HCT116 (cell line): ENCODE measurements at regions not wholly inside any gene's neighbourhood (a gene's known extent, or its start where the extent isn't known, plus 50 kb on each side); places are given as distances from the start of the nearest gene placed in this dataset.

Source experiments
- ATAC-seq: fragments of 200-7000 bp; cut with Tn5 transposase; 2 replicates; pipeline ENCODE4 v1.9.1; 2020; ENCODE audit warnings: mild to moderate bottlenecking, moderate library complexity
- BruUV-seq: library from RNA; stranded (reverse); fragments of 400-500 nt; replicated peaks from 2 replicates; lab custom pipeline; 2021; lab: Mats Ljungman, UMichigan
- CTCF ChIA-PET: fragments of 300-600 bp; sonication (Branson Sonifier 250); formaldehyde crosslinking; loops from one replicate; lab custom pipeline; 2021; ENCODE audit warnings: antibody characterized with exemption; lab: Charles Lee
- POLR2A ChIA-PET: fragments of 300-600, 350-600 bp; sonication (Branson Sonifier 250); formaldehyde crosslinking; loops from one replicate; lab custom pipeline; 2021; ENCODE audit warnings: antibody characterized with exemption; lab: Charles Lee
- RAD21 ChIA-PET, 2 experiments: fragments of 300-600 bp; sonication (Branson Sonifier 250); formaldehyde crosslinking; loops; one replicate each; lab custom pipeline; 2023; ENCODE audit warnings: low total read pairs in 2 of 2; ENCODE audit not compliant: uncharacterized antibody in 2 of 2, unreplicated experiment in 2 of 2, low non-redundant PET in 1 of 2; lab: Charles Lee
- DNase-seq: peaks from one replicate; pipeline ENCODE4 v3.0.0-alpha.2; 2010; ENCODE audit warnings: low read depth, low spot score
- H2AFZ ChIP-seq: fragments of 200-600 bp; shearing (Covaris generic), sonication (generic); 2 replicates; pipeline ENCODE4 v1.6.1; 2017; ENCODE audit warnings: low read depth, mixed run types, mixed read lengths, antibody characterized with exemption, low read length; ENCODE audit not compliant: poor library complexity, severe bottlenecking
- H3K27ac ChIP-seq: 2 replicates; pipeline ENCODE4 v1.5.1; 2012; ENCODE audit warnings: low read depth, low read length
- H3K27me3 ChIP-seq: fragments of 200-600 bp; sonication (generic); 2 replicates; pipeline ENCODE4 v1.6.1; 2016; ENCODE audit warnings: mixed run types, low read length, mixed read lengths; ENCODE audit not compliant: insufficient read depth
- H3K36me3 ChIP-seq, 2 experiments: fragments of 200-500 bp in 1 of 2; fragments of 200-600 bp in 1 of 2; sonication (Bioruptor generic) in 1 of 2; sonication (generic) in 1 of 2; 2 replicates each; pipeline versions ENCODE4 v1.5.1 to v1.6.1; 2014 to 2016; ENCODE audit warnings: low read length in 2 of 2, inconsistent platforms in 1 of 2, mixed read lengths in 1 of 2, mixed run types in 1 of 2; ENCODE audit not compliant: insufficient read depth in 2 of 2, control insufficient read depth in 1 of 2
- H3K4me1 ChIP-seq, 2 experiments: fragments of 200-600 bp in 1 of 2; sonication (generic) in 1 of 2; 2 replicates each; pipeline versions ENCODE4 v1.5.1 to v1.6.1; 2012 to 2017; ENCODE audit warnings: low read length in 2 of 2, inconsistent platforms in 1 of 2, mild to moderate bottlenecking in 1 of 2, mixed read lengths in 1 of 2, mixed run types in 1 of 2, moderate library complexity in 1 of 2; ENCODE audit not compliant: insufficient read depth in 2 of 2, control insufficient read depth in 1 of 2
- H3K4me2 ChIP-seq: fragments of 200-600 bp; sonication (generic); 2 replicates; pipeline ENCODE4 v1.6.1; 2017; ENCODE audit warnings: mixed run types, low read length, mixed read lengths
- H3K4me3 ChIP-seq, 2 experiments: fragments of 200-600 bp in 1 of 2; sonication (generic) in 1 of 2; replicated peaks in 1 of 2; 2 replicates each; pipeline ENCODE4 v1.5.1; 2011 to 2016; ENCODE audit warnings: low read length in 2 of 2, control low read depth in 1 of 2, low read depth in 1 of 2, mild to moderate bottlenecking in 1 of 2, mixed read lengths in 1 of 2, mixed run types in 1 of 2
- H3K79me2 ChIP-seq: fragments of 200-600 bp; sonication (generic); 2 replicates; pipeline ENCODE4 v1.6.1; 2017; ENCODE audit warnings: mild to moderate bottlenecking, mixed run types, low read length, moderate library complexity, mixed read lengths; ENCODE audit not compliant: insufficient read depth
- H3K9ac ChIP-seq: fragments of 200-600 bp; sonication (generic); 2 replicates; pipeline ENCODE4 v1.6.1; 2016; ENCODE audit warnings: low read length, mixed read lengths
- H3K9me2 ChIP-seq: fragments of 200-600 bp; sonication (generic), shearing (Covaris generic); 2 replicates; pipeline ENCODE4 v1.6.1; 2017; ENCODE audit warnings: mixed run types, mild to moderate bottlenecking, moderate library complexity; ENCODE audit not compliant: insufficient read depth
- H3K9me3 ChIP-seq, 2 experiments: fragments of 200-500 bp in 1 of 2; fragments of 200-600 bp in 1 of 2; sonication (Bioruptor generic) in 1 of 2; sonication (generic) in 1 of 2; 2 replicates each; pipeline ENCODE4 v1.6.1; 2014 to 2017; ENCODE audit warnings: low read length in 2 of 2, mixed read lengths in 2 of 2, inconsistent platforms in 1 of 2, low read depth in 1 of 2, mild to moderate bottlenecking in 1 of 2, mixed run types in 1 of 2, moderate library complexity in 1 of 2; ENCODE audit not compliant: control insufficient read depth in 1 of 2, insufficient read depth in 1 of 2
- H4K20me1 ChIP-seq: fragments of 200-600 bp; sonication (generic), shearing (Covaris generic); 2 replicates; pipeline ENCODE4 v1.6.1; 2017; ENCODE audit warnings: mixed run types, mild to moderate bottlenecking, moderate library complexity; ENCODE audit not compliant: insufficient read depth
- CBX3 ChIP-seq: IDR thresholded peaks from 2 replicates; pipeline ENCODE4 v1.6.1; 2012; ENCODE audit warnings: low read depth
- CEBPB ChIP-seq: IDR thresholded peaks from 2 replicates; pipeline ENCODE4 v1.6.1; 2012; ENCODE audit warnings: low read depth
- EGR1 ChIP-seq: IDR thresholded peaks from 2 replicates; pipeline ENCODE4 v1.6.1; 2012; ENCODE audit warnings: low read depth
- ELF1 ChIP-seq: IDR thresholded peaks from 2 replicates; pipeline ENCODE4 v1.6.1; 2012; ENCODE audit warnings: low read depth, borderline replicate concordance
- EZH2 ChIP-seq: fragments of 200-600 bp; sonication (generic); IDR thresholded peaks from 2 replicates; pipeline ENCODE4 v1.6.1; 2017; ENCODE audit warnings: antibody characterized with exemption, mixed run types
- POLR2A ChIP-seq: IDR thresholded peaks from 2 replicates; pipeline ENCODE4 v1.7.0; 2011; ENCODE audit warnings: borderline replicate concordance; ENCODE audit not compliant: insufficient read depth, insufficient read length; ENCODE audit errors: extremely low read depth
- POLR2AphosphoS5 ChIP-seq: IDR thresholded peaks from 2 replicates; pipeline ENCODE4 v1.6.1; 2011; ENCODE audit warnings: mild to moderate bottlenecking, low read depth, low read length, moderate library complexity
- RAD21 ChIP-seq: IDR thresholded peaks from 2 replicates; pipeline ENCODE4 v1.6.1; 2012; ENCODE audit warnings: low read depth, mild to moderate bottlenecking
- SIN3A ChIP-seq: IDR thresholded peaks from 2 replicates; pipeline ENCODE4 v1.6.1; 2012; ENCODE audit warnings: low read depth
- SP1 ChIP-seq: IDR thresholded peaks from 2 replicates; pipeline ENCODE4 v1.6.1; 2012; ENCODE audit warnings: low read depth
- SRF ChIP-seq: IDR thresholded peaks from 2 replicates; pipeline ENCODE4 v1.6.1; 2012; ENCODE audit warnings: low read depth
- TCF7L2 ChIP-seq: IDR thresholded peaks from 2 replicates; pipeline ENCODE4 v1.7.0; 2011; ENCODE audit warnings: borderline replicate concordance, inconsistent platforms; ENCODE audit not compliant: insufficient read depth, insufficient read length; ENCODE audit errors: extremely low read depth
- YY1 ChIP-seq: IDR thresholded peaks from 2 replicates; pipeline ENCODE4 v1.6.1; 2011; ENCODE audit warnings: low read length, low read depth, moderate library complexity, mild to moderate bottlenecking; ENCODE audit not compliant: insufficient replicate concordance; ENCODE audit errors: extremely low read depth
- ZFX ChIP-seq: fragments of 450-650 bp; IDR thresholded peaks from 2 replicates; pipeline ENCODE4 v1.6.1; 2017
- ZNF274 ChIP-seq: fragments of 200-500 bp; sonication (Bioruptor generic); IDR thresholded peaks from 2 replicates; pipeline ENCODE4 v1.6.1; 2014; ENCODE audit warnings: mild to moderate bottlenecking, low read depth, low read length, inconsistent platforms
- intact Hi-C: fragments of 100-400 bp; cut with micrococcal nuclease; formaldehyde crosslinking; loops from 2 replicates; pipeline ENCODE4 v1.10.0; 2022
- TF ChIP-seq, protein P1 (sequence below): IDR thresholded peaks from 2 replicates; pipeline ENCODE4 v1.6.1; 2012; ENCODE audit warnings: low read depth
- TF ChIP-seq, protein P2 (sequence below): IDR thresholded peaks from 2 replicates; pipeline ENCODE4 v1.6.1; 2011; ENCODE audit warnings: mild to moderate bottlenecking, low read length, moderate library complexity; ENCODE audit not compliant: insufficient replicate concordance; ENCODE audit errors: extremely low read depth
- TF ChIP-seq, protein P3 (sequence below), 3 experiments: fragments of 200-600 bp in 1 of 3; sonication (generic) in 1 of 3; IDR thresholded peaks in 2 of 3; conservative IDR thresholded peaks in 1 of 3; 2 replicates each; pipeline ENCODE4 v1.5.1; 2012 to 2017; ENCODE audit warnings: low read depth in 2 of 3, low read length in 2 of 3, antibody characterized with exemption in 1 of 3, borderline replicate concordance in 1 of 3, control low read depth in 1 of 3, mild to moderate bottlenecking in 1 of 3, mixed read lengths in 1 of 3, mixed run types in 1 of 3, moderate library complexity in 1 of 3; ENCODE audit not compliant: insufficient read depth in 1 of 3
- TF ChIP-seq, protein P4 (sequence below): IDR thresholded peaks from 2 replicates; pipeline ENCODE4 v1.6.1; 2012
- TF ChIP-seq, protein P5 (sequence below): IDR thresholded peaks from 2 replicates; pipeline ENCODE4 v1.6.1; 2012

DNA sequence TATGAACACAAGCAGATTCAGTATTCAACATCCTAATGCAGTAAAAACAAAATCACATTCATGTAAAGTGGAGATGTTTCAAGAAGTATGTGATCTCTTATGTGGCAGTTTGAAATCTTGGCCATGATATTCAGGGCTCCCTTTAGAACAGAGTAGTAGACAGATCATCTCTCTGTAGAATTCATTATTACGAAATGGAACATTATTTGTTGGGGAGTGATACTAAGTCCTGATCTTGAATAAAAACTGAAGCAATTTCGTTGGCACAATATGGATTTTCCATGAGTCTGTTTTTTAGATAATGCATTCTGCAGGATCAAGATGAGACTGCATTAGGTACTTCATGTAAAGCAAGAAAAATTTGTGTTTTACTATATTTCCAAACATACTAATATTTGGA, 264.4 kb upstream of the NRIP1 start:
- Histone ChIP-seq H3K27ac (no peak overlapping the region), H3K4me2 (no peak overlapping the region), H3K9ac (no peak overlapping the region), H3K36me3 (no peaks in the 10 kb centered on the region), H3K79me2 (no peaks in the 10 kb centered on the region), H3K9me2 (no peaks in the 10 kb centered on the region), H3K4me1 (no peaks in the 10 kb centered on the region), H2AFZ (no peak overlapping the region), H4K20me1 (no peaks in the 10 kb centered on the region), H3K9me3 (peaks cover 0 to 3% of the 10 kb centered on the region in 2 experiments; a peak in 1 of 4 replicates), H3K4me3 (no peak overlapping the region)
- ATAC-seq (no peak), DNase-seq (no peak)
- ChIA-PET POLR2A (no interaction called here), RAD21 (no interaction called here), CTCF (no interaction called here)
- intact Hi-C loops: no loop called here
- no TSS peak for BruUV-seq
- TF ChIP-seq, protein P1, sequence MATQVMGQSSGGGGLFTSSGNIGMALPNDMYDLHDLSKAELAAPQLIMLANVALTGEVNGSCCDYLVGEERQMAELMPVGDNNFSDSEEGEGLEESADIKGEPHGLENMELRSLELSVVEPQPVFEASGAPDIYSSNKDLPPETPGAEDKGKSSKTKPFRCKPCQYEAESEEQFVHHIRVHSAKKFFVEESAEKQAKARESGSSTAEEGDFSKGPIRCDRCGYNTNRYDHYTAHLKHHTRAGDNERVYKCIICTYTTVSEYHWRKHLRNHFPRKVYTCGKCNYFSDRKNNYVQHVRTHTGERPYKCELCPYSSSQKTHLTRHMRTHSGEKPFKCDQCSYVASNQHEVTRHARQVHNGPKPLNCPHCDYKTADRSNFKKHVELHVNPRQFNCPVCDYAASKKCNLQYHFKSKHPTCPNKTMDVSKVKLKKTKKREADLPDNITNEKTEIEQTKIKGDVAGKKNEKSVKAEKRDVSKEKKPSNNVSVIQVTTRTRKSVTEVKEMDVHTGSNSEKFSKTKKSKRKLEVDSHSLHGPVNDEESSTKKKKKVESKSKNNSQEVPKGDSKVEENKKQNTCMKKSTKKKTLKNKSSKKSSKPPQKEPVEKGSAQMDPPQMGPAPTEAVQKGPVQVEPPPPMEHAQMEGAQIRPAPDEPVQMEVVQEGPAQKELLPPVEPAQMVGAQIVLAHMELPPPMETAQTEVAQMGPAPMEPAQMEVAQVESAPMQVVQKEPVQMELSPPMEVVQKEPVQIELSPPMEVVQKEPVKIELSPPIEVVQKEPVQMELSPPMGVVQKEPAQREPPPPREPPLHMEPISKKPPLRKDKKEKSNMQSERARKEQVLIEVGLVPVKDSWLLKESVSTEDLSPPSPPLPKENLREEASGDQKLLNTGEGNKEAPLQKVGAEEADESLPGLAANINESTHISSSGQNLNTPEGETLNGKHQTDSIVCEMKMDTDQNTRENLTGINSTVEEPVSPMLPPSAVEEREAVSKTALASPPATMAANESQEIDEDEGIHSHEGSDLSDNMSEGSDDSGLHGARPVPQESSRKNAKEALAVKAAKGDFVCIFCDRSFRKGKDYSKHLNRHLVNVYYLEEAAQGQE: no peak
- TF ChIP-seq POLR2A (no peak), TCF7L2 (no peak), POLR2AphosphoS5 (no peak), ZFX (no peak), SIN3A (no peak), CEBPB (no peak), RAD21 (no peak), EGR1 (no peak), EZH2 (no peak), ZNF274 (no peak), SP1 (no peak), ELF1 (no peak), YY1 (no peak), CBX3 (no peak), SRF (no peak)
- TF ChIP-seq, protein P2, sequence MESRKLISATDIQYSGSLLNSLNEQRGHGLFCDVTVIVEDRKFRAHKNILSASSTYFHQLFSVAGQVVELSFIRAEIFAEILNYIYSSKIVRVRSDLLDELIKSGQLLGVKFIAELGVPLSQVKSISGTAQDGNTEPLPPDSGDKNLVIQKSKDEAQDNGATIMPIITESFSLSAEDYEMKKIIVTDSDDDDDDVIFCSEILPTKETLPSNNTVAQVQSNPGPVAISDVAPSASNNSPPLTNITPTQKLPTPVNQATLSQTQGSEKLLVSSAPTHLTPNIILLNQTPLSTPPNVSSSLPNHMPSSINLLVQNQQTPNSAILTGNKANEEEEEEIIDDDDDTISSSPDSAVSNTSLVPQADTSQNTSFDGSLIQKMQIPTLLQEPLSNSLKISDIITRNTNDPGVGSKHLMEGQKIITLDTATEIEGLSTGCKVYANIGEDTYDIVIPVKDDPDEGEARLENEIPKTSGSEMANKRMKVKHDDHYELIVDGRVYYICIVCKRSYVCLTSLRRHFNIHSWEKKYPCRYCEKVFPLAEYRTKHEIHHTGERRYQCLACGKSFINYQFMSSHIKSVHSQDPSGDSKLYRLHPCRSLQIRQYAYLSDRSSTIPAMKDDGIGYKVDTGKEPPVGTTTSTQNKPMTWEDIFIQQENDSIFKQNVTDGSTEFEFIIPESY: no peak
- TF ChIP-seq, protein P3, sequence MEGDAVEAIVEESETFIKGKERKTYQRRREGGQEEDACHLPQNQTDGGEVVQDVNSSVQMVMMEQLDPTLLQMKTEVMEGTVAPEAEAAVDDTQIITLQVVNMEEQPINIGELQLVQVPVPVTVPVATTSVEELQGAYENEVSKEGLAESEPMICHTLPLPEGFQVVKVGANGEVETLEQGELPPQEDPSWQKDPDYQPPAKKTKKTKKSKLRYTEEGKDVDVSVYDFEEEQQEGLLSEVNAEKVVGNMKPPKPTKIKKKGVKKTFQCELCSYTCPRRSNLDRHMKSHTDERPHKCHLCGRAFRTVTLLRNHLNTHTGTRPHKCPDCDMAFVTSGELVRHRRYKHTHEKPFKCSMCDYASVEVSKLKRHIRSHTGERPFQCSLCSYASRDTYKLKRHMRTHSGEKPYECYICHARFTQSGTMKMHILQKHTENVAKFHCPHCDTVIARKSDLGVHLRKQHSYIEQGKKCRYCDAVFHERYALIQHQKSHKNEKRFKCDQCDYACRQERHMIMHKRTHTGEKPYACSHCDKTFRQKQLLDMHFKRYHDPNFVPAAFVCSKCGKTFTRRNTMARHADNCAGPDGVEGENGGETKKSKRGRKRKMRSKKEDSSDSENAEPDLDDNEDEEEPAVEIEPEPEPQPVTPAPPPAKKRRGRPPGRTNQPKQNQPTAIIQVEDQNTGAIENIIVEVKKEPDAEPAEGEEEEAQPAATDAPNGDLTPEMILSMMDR (IDR thresholded peaks at IDR 0.05 in 2 of 3, conservative IDR thresholded peaks at IDR 0.05 in 1 of 3; ENCODE audit: borderline replicate concordance in 1 of 3, insufficient read depth in 1 of 3, low read depth in 2 of 3, low read length in 2 of 3): no peak
- TF ChIP-seq, protein P4, sequence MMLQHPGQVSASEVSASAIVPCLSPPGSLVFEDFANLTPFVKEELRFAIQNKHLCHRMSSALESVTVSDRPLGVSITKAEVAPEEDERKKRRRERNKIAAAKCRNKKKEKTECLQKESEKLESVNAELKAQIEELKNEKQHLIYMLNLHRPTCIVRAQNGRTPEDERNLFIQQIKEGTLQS: no peak
- TF ChIP-seq, protein P5, sequence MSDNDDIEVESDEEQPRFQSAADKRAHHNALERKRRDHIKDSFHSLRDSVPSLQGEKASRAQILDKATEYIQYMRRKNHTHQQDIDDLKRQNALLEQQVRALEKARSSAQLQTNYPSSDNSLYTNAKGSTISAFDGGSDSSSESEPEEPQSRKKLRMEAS: no peak
- TF ChIP-seq, all 23 proteins: peak for 0
- no peaks in the 10 kb centered on the region for H3K27me3 ChIP-seq
